Neural progenitor cell (in vitro differentiated cells): ENCODE measurements at regions not wholly inside any gene's neighbourhood (a gene's known extent, or its start where the extent isn't known, plus 50 kb on each side); places are given as distances from the start of the nearest gene placed in this dataset.

Source experiments
- DNase-seq: peaks from one replicate; pipeline ENCODE4 v3.0.0-alpha.2; 2016; ENCODE audit warnings: low spot score
- H2AFZ ChIP-seq: fragments of 200-600 bp; sonication (generic); replicated peaks from 2 replicates; pipeline ENCODE4 v1.6.1; 2016; ENCODE audit warnings: antibody characterized with exemption
- H3F3A ChIP-seq: fragments of 200-600 bp; sonication (generic); 2 replicates; pipeline ENCODE4 v1.6.1; 2016; ENCODE audit warnings: antibody characterized with exemption, low read depth
- H3K27ac ChIP-seq: fragments of 200-600 bp; sonication (generic); 2 replicates; pipeline ENCODE4 v1.5.1; 2016; ENCODE audit warnings: mild to moderate bottlenecking
- H3K27me3 ChIP-seq: fragments of 200-600 bp; sonication (generic); 2 replicates; pipeline ENCODE4 v1.6.1; 2016; ENCODE audit warnings: mild to moderate bottlenecking, moderate library complexity
- H3K36me3 ChIP-seq: fragments of 200-600 bp; sonication (generic); 2 replicates; pipeline ENCODE4 v1.5.1; 2016
- H3K4me1 ChIP-seq: fragments of 200-600 bp; sonication (generic); 2 replicates; pipeline ENCODE4 v1.6.1; 2016; ENCODE audit warnings: mixed run types
- H3K4me2 ChIP-seq: fragments of 200-600 bp; sonication (generic); 2 replicates; pipeline ENCODE4 v1.6.1; 2016
- H3K4me3 ChIP-seq: fragments of 200-600 bp; sonication (generic); 2 replicates; pipeline ENCODE4 v1.5.1; 2016
- H3K79me2 ChIP-seq: fragments of 200-600 bp; sonication (generic); 2 replicates; pipeline ENCODE4 v1.6.1; 2016; ENCODE audit warnings: low read depth
- H3K9ac ChIP-seq: fragments of 200-600 bp; sonication (generic); 2 replicates; pipeline ENCODE4 v1.6.1; 2016
- H3K9me3 ChIP-seq: fragments of 200-600 bp; sonication (generic); 2 replicates; pipeline ENCODE4 v1.5.1; 2016; ENCODE audit warnings: low read depth
- H4K20me1 ChIP-seq: fragments of 200-600 bp; sonication (generic); 2 replicates; pipeline ENCODE4 v1.6.1; 2016; ENCODE audit warnings: low read depth
- H3K27ac Mint-ChIP-seq: 3 replicates; pipeline ENCODE4 v1.8.0; 2021; ENCODE audit warnings: mixed read lengths
- H3K27me3 Mint-ChIP-seq: 2 replicates; pipeline ENCODE4 v1.8.0; 2022; ENCODE audit warnings: low read depth, mild to moderate bottlenecking, inconsistent platforms, moderate library complexity, mixed read lengths; ENCODE audit not compliant: insufficient read depth
- H3K36me3 Mint-ChIP-seq: 3 replicates; pipeline ENCODE4 v1.8.0; 2021; ENCODE audit warnings: mixed read lengths
- H3K4me1 Mint-ChIP-seq: 3 replicates; pipeline ENCODE4 v1.8.0; 2021; ENCODE audit warnings: mixed read lengths
- H3K4me3 Mint-ChIP-seq: 3 replicates; pipeline ENCODE4 v1.8.0; 2021; ENCODE audit warnings: mild to moderate bottlenecking, moderate library complexity, mixed read lengths
- H3K9me3 Mint-ChIP-seq: 3 replicates; pipeline ENCODE4 v1.8.0; 2020; ENCODE audit warnings: mixed read lengths
- EZH2 ChIP-seq: fragments of 200-600 bp; sonication (generic); IDR thresholded peaks from 2 replicates; pipeline ENCODE4 v1.6.1; 2017; ENCODE audit warnings: antibody characterized with exemption, mild to moderate bottlenecking, moderate library complexity
- EZH2phosphoT487 ChIP-seq: fragments of 200-600 bp; sonication (generic); IDR thresholded peaks from 2 replicates; pipeline ENCODE4 v1.6.1; 2017; ENCODE audit warnings: antibody characterized with exemption
- TF ChIP-seq, protein P1 (sequence below): fragments of 200-600 bp; sonication (generic); IDR thresholded peaks from 2 replicates; pipeline ENCODE4 v1.5.1; 2017; ENCODE audit warnings: antibody characterized with exemption, mild to moderate bottlenecking

DNA sequence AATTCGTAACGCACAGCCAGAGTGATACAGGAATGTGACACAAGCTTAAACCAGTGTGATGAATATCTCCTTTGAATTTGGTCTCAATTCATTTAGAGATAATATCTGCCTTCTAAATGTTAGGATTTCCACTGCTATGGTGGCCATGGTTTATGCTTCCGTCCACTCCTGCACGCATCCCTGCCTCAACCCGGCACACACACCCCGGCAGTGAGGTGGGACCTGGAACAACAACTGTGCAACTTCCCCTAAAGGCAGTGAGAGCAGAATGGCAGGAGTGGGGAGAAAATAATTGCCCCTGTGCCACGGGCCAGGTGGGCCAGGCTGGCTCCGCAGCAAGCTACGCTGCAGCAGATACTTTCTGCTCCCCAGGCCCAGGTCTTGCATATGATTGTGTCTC lies 72.6 kb upstream of the CPEB4 start:
- Histone ChIP-seq H3K36me3 (no peaks in the 10 kb centered on the region), H3F3A (no peaks in the 10 kb centered on the region), H3K4me1 (no peaks in the 10 kb centered on the region), H3K27ac (no peak overlapping the region), H3K9ac (no peak overlapping the region), H3K9me3 (no peaks in the 10 kb centered on the region), H3K4me3 (no peak overlapping the region), H2AFZ (peak overlapping the region; percentile 10), H3K27me3 (no peaks in the 10 kb centered on the region), H3K79me2 (no peaks in the 10 kb centered on the region), H3K4me2 (no peak overlapping the region), H4K20me1 (no peaks in the 10 kb centered on the region)
- Mint-ChIP-seq H3K9me3 (peaks cover 16% of the 10 kb centered on the region), H3K27ac (no peak overlapping the region), H3K4me1 (no peaks in the 10 kb centered on the region), H3K36me3 (no peaks in the 10 kb centered on the region), H3K4me3 (no peak overlapping the region), H3K27me3 (peaks cover 12% of the 10 kb centered on the region)
- TF ChIP-seq EZH2 (no peak), EZH2phosphoT487 (no peak)
- TF ChIP-seq, protein P1, sequence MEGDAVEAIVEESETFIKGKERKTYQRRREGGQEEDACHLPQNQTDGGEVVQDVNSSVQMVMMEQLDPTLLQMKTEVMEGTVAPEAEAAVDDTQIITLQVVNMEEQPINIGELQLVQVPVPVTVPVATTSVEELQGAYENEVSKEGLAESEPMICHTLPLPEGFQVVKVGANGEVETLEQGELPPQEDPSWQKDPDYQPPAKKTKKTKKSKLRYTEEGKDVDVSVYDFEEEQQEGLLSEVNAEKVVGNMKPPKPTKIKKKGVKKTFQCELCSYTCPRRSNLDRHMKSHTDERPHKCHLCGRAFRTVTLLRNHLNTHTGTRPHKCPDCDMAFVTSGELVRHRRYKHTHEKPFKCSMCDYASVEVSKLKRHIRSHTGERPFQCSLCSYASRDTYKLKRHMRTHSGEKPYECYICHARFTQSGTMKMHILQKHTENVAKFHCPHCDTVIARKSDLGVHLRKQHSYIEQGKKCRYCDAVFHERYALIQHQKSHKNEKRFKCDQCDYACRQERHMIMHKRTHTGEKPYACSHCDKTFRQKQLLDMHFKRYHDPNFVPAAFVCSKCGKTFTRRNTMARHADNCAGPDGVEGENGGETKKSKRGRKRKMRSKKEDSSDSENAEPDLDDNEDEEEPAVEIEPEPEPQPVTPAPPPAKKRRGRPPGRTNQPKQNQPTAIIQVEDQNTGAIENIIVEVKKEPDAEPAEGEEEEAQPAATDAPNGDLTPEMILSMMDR = no peak
- no peak for DNase-seq

DNA sequence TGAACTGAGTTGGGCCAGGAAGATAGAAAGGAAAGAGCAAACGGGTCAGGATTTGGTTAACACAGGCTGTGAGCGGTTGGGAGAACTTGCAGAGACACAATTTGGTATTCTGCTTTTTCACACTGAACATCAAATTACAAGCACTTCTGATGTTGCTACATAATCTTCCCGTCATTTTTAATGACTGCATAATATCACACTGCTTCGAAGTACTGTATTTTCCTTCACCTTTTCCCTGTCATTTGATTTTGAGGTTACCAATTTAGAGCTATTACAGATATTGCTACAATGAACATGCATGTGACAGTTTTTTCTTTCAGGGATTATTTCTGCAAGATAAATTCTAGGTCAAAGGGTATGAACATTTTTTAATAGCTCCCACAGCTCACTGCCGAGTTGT lies 71.4 kb upstream of the CPEB4 start:
- no peak overlapping the region for H3K27ac ChIP-seq
- H3K9me3 ChIP-seq = no peaks in the 10 kb centered on the region
- H3K9ac ChIP-seq = no peak overlapping the region
- H3K4me2 ChIP-seq = no peak overlapping the region
- H3K36me3 ChIP-seq = no peaks in the 10 kb centered on the region
- no peak for DNase-seq
- no peaks in the 10 kb centered on the region for H4K20me1 ChIP-seq
- no peaks in the 10 kb centered on the region for H3K36me3 Mint-ChIP-seq
- H3K4me1 Mint-ChIP-seq = no peaks in the 10 kb centered on the region
- TF ChIP-seq, protein P1 = no peak
- TF ChIP-seq EZH2 (no peak), EZH2phosphoT487 (no peak)
- peaks cover 5% of the 10 kb centered on the region for H3K27me3 Mint-ChIP-seq
- no peak overlapping the region for H3K4me3 Mint-ChIP-seq
- H3K9me3 Mint-ChIP-seq = peaks cover 8% of the 10 kb centered on the region
- no peaks in the 10 kb centered on the region for H3K27me3 ChIP-seq
- no peak overlapping the region for H2AFZ ChIP-seq
- no peaks in the 10 kb centered on the region for H3K79me2 ChIP-seq
- H3K27ac Mint-ChIP-seq = no peak overlapping the region
- no peaks in the 10 kb centered on the region for H3F3A ChIP-seq
- H3K4me1 ChIP-seq = no peaks in the 10 kb centered on the region
- no peak overlapping the region for H3K4me3 ChIP-seq

DNA sequence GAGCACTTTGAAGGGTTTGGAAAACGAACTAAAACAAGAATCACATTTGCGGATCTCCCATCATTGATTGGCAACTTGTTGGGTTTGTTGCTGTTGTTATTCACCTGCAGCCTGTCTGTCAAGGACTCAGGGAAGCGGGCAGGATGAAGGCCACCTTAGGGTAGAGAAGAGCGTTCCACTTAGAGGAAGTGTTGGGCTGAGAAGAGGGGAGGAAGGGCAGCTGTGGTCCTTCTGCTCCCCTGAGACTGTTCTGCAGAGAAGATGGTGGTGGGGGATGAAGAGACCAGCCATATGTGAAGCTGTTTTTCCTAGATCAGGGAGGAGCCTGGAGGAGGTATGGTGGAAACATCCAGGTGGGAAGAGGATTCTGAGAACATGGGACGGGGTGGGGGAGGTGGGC lies 70.6 kb upstream of the CPEB4 start:
- no peaks in the 10 kb centered on the region for H3K4me1 ChIP-seq

More for the DNA sequence above, 70.6 kb upstream of the CPEB4 start:
- TF ChIP-seq EZH2phosphoT487 (no peak), EZH2 (no peak)
- TF ChIP-seq, protein P1 = no peak
- no peaks in the 10 kb centered on the region for H3K36me3 Mint-ChIP-seq
- no peak overlapping the region for H3K4me3 Mint-ChIP-seq
- Histone ChIP-seq H2AFZ (no peak overlapping the region), H4K20me1 (no peaks in the 10 kb centered on the region), H3K27ac (no peak overlapping the region), H3K36me3 (no peaks in the 10 kb centered on the region), H3K9me3 (no peaks in the 10 kb centered on the region), H3K27me3 (no peaks in the 10 kb centered on the region), H3K9ac (no peak overlapping the region), H3F3A (no peaks in the 10 kb centered on the region), H3K4me3 (no peak overlapping the region), H3K4me2 (no peak overlapping the region), H3K79me2 (no peaks in the 10 kb centered on the region)
- no peaks in the 10 kb centered on the region for H3K4me1 Mint-ChIP-seq
- H3K27ac Mint-ChIP-seq = no peak overlapping the region
- peaks cover 3% of the 10 kb centered on the region for H3K9me3 Mint-ChIP-seq
- no peak for DNase-seq
- H3K27me3 Mint-ChIP-seq = peaks cover 5% of the 10 kb centered on the region
